HepG2 (cell line): ENCODE measurements at regions not wholly inside any gene's neighbourhood (a gene's known extent, or its start where the extent isn't known, plus 50 kb on each side); places are given as distances from the start of the nearest gene placed in this dataset.

Experiments used
- ATAC-seq: fragments of 200-7000 bp; cut with Tn5 transposase; 3 replicates; pipeline ENCODE4 v1.9.1; 2020; ENCODE audit warnings: mild to moderate bottlenecking, moderate library complexity
- BruUV-seq: library from RNA; stranded (reverse); fragments of 400-500 nt; replicated peaks from 2 replicates; lab custom pipeline; 2021; lab: Mats Ljungman, UMichigan
- CTCF ChIA-PET: fragments of 300-600 bp; formaldehyde crosslinking; extraction: SDS; loops from one replicate; lab custom pipeline; 2021; ENCODE audit warnings: low total read pairs, inconsistent platforms, low intra/inter-chr PET ratio; lab: Yijun Ruan, JAX
- POLR2A ChIA-PET: fragments of 350-600 bp; sonication (Branson Sonifier 250); formaldehyde crosslinking; loops from one replicate; lab custom pipeline; 2020; ENCODE audit warnings: antibody characterized with exemption, inconsistent platforms; lab: Yijun Ruan, JAX
- DNase-seq: peaks from one replicate; pipeline ENCODE4 v3.0.0-alpha.2; 2015; ENCODE audit warnings: low spot score
- FAIRE-seq: peaks from 3 replicates; lab custom pipeline; 2011; peaks lifted over from hg19 to GRCh38; lab: Jason Lieb, UNC
- H2AFZ ChIP-seq: one replicate; pipeline ENCODE4 v1.6.1; 2011; ENCODE audit warnings: low read length, inconsistent platforms
- H3K27ac ChIP-seq: fragments of 300-600 bp; 3 replicates; pipeline ENCODE4 v1.8.0; 2011; ENCODE audit warnings: mixed run types, mild to moderate bottlenecking, mixed read lengths, low read length, inconsistent platforms; ENCODE audit not compliant: insufficient read depth; ENCODE audit errors: extremely low read length
- H3K27me3 ChIP-seq, 2 experiments: fragments of 200-600 bp in 1 of 2; 2 replicates in 1 of 2; 3 replicates in 1 of 2; pipeline versions ENCODE4 v1.6.0 to v1.8.0; 2011; ENCODE audit warnings: low read length in 2 of 2, mild to moderate bottlenecking in 2 of 2, moderate library complexity in 2 of 2, inconsistent platforms in 1 of 2; ENCODE audit not compliant: insufficient read depth in 2 of 2, control insufficient read depth in 1 of 2
- H3K36me3 ChIP-seq, 2 experiments: fragments of 200-600 bp in 1 of 2; replicated peaks in 1 of 2; 2 replicates in 1 of 2; 3 replicates in 1 of 2; pipeline versions ENCODE4 v1.5.1 to v1.8.0; 2011; ENCODE audit warnings: low read length in 2 of 2, inconsistent platforms in 1 of 2; ENCODE audit not compliant: insufficient read depth in 2 of 2, control insufficient read depth in 1 of 2
- H3K4me1 ChIP-seq: 2 replicates; pipeline ENCODE4 v1.5.1; 2012; ENCODE audit warnings: low read length, inconsistent platforms; ENCODE audit not compliant: insufficient read depth
- H3K4me2 ChIP-seq: 2 replicates; pipeline ENCODE4 v1.6.0; 2011; ENCODE audit warnings: low read depth, low read length, inconsistent platforms
- H3K4me3 ChIP-seq, 3 experiments: fragments of 200-600 bp in 1 of 3; sonication (generic), shearing (Covaris generic) in 1 of 3; replicated peaks in 1 of 3; 2 replicates each; pipeline ENCODE4 v1.5.1; 2011 to 2016; ENCODE audit warnings: low read length in 3 of 3, inconsistent platforms in 2 of 3, low read depth in 2 of 3, mild to moderate bottlenecking in 2 of 3, control low read depth in 1 of 3, mixed read lengths in 1 of 3; ENCODE audit not compliant: insufficient read depth in 1 of 3
- H3K79me2 ChIP-seq: one replicate; pipeline ENCODE4 v1.6.1; 2011; ENCODE audit warnings: low read length, inconsistent platforms; ENCODE audit not compliant: insufficient read depth
- H3K9ac ChIP-seq: 2 replicates; pipeline ENCODE4 v1.6.0; 2011; ENCODE audit warnings: mild to moderate bottlenecking, low read depth, low read length, inconsistent platforms; ENCODE audit not compliant: insufficient read depth
- H3K9me3 ChIP-seq: 2 replicates; pipeline ENCODE4 v1.5.1; 2012; ENCODE audit warnings: mild to moderate bottlenecking, low read length
- H4K20me1 ChIP-seq: 2 replicates; pipeline ENCODE4 v1.6.0; 2011; ENCODE audit warnings: inconsistent platforms, mild to moderate bottlenecking, low read length, moderate library complexity; ENCODE audit not compliant: insufficient read depth
- ERF ChIP-seq: IDR thresholded peaks from 2 replicates; pipeline ENCODE4 v1.6.1; 2018; ENCODE audit warnings: missing biosample characterization, missing genetic modification reagents
- HNRNPK ChIP-seq: fragments of 200-400 bp; formaldehyde crosslinking; IDR thresholded peaks from 2 replicates; pipeline ENCODE4 v1.6.1; 2018; ENCODE audit warnings: low read length, low read depth, moderate library complexity, mild to moderate bottlenecking; ENCODE audit not compliant: poor library complexity, severe bottlenecking
- NFAT5 ChIP-seq: sonication (generic); formaldehyde crosslinking; IDR thresholded peaks from 2 replicates; pipeline ENCODE4 v1.4.0; 2020; ENCODE audit warnings: missing genetic modification reagents
- ZNF547 ChIP-seq: sonication (generic); formaldehyde crosslinking; IDR thresholded peaks from 2 replicates; pipeline ENCODE4 v1.5.1; 2020; ENCODE audit warnings: mild to moderate bottlenecking, missing genetic modification reagents
- ZNF766 ChIP-seq: sonication (generic); formaldehyde crosslinking; IDR thresholded peaks from 2 replicates; pipeline ENCODE4 v1.5.0; 2020; ENCODE audit warnings: missing genetic modification reagents, borderline replicate concordance
- WGBS: methylation state at CpG from one replicate; pipeline ENCODE4 v1.1.6; 2017; ENCODE audit warnings: low lambda C conversion rate; 5-methylcytosine and 5-hydroxymethylcytosine counted together
- in situ Hi-C: cut with HindIII; loops from 2 replicates; pipeline ENCODE4 v1.10.0; 2017; ENCODE audit warnings: low pct_unique_long_range_greater_than_20kb; ENCODE audit not compliant: extremely low pct_ligation_motif_present
- intact Hi-C: fragments of 100-400 bp; cut with micrococcal nuclease; formaldehyde crosslinking; loops from one replicate; pipeline ENCODE4 v1.10.0; 2022; ENCODE audit not compliant: unreplicated experiment
- TF ChIP-seq, protein P1 (sequence below), 2 experiments: sonication (generic) in 1 of 2; formaldehyde crosslinking in 1 of 2; IDR thresholded peaks; 2 replicates each; pipeline versions ENCODE4 v1.4.0 to v1.6.1; 2016 to 2020; ENCODE audit warnings: borderline replicate concordance in 1 of 2, low read depth in 1 of 2, mild to moderate bottlenecking in 1 of 2, missing genetic modification reagents in 1 of 2

GRCh38 chr11:88439356-88439755 lies 101.8 kb upstream of the CTSC start:
- H2AFZ ChIP-seq, result no peak overlapping the region
- H3K27ac ChIP-seq, result no peak overlapping the region

More at GRCh38 chr11:88439356-88439755, 101.8 kb upstream of the CTSC start:
- DNase-seq (no peak), FAIRE-seq (no peak), ATAC-seq (no peak)
- WGBS, result 2% methylated on average over 3 of the region's 3 CpGs
- no TSS peak for BruUV-seq
- Histone ChIP-seq H3K27me3 (no peaks in the 10 kb centered on the region), H3K36me3 (no peaks in the 10 kb centered on the region), H3K4me1 (peaks cover 6% of the 10 kb centered on the region; the same call in 1 of the 2 replicates), H3K9me3 (no peaks in the 10 kb centered on the region), H3K4me3 (no peak overlapping the region), H3K9ac (no peak overlapping the region), H4K20me1 (no peaks in the 10 kb centered on the region), H3K4me2 (no peak overlapping the region), H3K79me2 (no peaks in the 10 kb centered on the region)
- TF ChIP-seq HNRNPK (peak; percentile 34), NFAT5 (CRISPR knock-in tag) (no peak), ZNF547 (CRISPR knock-in tag) (no peak), ERF (CRISPR knock-in tag) (no peak), ZNF766 (CRISPR knock-in tag) (no peak)
- TF ChIP-seq, protein P1, sequence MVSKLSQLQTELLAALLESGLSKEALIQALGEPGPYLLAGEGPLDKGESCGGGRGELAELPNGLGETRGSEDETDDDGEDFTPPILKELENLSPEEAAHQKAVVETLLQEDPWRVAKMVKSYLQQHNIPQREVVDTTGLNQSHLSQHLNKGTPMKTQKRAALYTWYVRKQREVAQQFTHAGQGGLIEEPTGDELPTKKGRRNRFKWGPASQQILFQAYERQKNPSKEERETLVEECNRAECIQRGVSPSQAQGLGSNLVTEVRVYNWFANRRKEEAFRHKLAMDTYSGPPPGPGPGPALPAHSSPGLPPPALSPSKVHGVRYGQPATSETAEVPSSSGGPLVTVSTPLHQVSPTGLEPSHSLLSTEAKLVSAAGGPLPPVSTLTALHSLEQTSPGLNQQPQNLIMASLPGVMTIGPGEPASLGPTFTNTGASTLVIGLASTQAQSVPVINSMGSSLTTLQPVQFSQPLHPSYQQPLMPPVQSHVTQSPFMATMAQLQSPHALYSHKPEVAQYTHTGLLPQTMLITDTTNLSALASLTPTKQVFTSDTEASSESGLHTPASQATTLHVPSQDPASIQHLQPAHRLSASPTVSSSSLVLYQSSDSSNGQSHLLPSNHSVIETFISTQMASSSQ (IDR thresholded peaks at IDR 0.05; ENCODE audit: low read depth), result no peak
- TF ChIP-seq, protein P1 (CRISPR knock-in tag; IDR thresholded peaks at IDR 0.05; ENCODE audit: borderline replicate concordance), result no peak
- CTCF ChIA-PET, result no interaction called here
- intact Hi-C loops (no loop called here), in situ Hi-C loops (no loop called here)
- POLR2A ChIA-PET, result no interaction called here
